ENCODE measurements at regions not wholly inside any gene's neighbourhood (a gene's known extent, or its start where the extent isn't known, plus 50 kb on each side); places are given as distances from the start of the nearest gene placed in this dataset.

- no peak for DNase-seq
- Histone ChIP-seq H3K56ac (ENCODE audit: extremely low read depth, insufficient read depth, low read length) (no peak overlapping the region), H3K36me3 (ENCODE audit: control insufficient read depth, insufficient read depth, low read length) (no peaks in the 10 kb centered on the region), H3K27ac (ENCODE audit: insufficient read depth, low read length) (no peak overlapping the region), H3K23ac (ENCODE audit: low read depth, low read length) (no peak overlapping the region), H3K9me1 (ENCODE audit: insufficient read depth, low read length) (no peaks in the 10 kb centered on the region), H3K4me2 (ENCODE audit: low read depth, low read length) (no peak overlapping the region), H2BK15ac (ENCODE audit: low read depth, low read length) (no peak overlapping the region), H2BK20ac (ENCODE audit: low read depth, low read length) (no peak overlapping the region), H4K91ac (ENCODE audit: insufficient read depth, low read depth, low read length) (no peak overlapping the region), H2AFZ (replicated peaks; ENCODE audit: low read length, poor library complexity) (no peak overlapping the region), H3K4me3 (ENCODE audit: insufficient read depth, low read depth, low read length) (no peak overlapping the region), H4K8ac (ENCODE audit: low read depth in 2 of 2, low read length in 2 of 2) (no peak overlapping the region), H3K9ac (ENCODE audit: low read depth, low read length) (no peak overlapping the region), H2BK120ac (ENCODE audit: low read depth, low read length) (no peak overlapping the region), H3K4me1 (ENCODE audit: control insufficient read depth, insufficient read depth, low read length) (no peaks in the 10 kb centered on the region), H4K5ac (ENCODE audit: low read depth, low read length) (no peak overlapping the region), H3K14ac (replicated peaks; ENCODE audit: low read depth, low read length) (no peak overlapping the region), H3K18ac (ENCODE audit: low read depth, low read length) (no peak overlapping the region), H2AK5ac (ENCODE audit: low read depth, low read length) (no peak overlapping the region), H2BK5ac (ENCODE audit: low read depth, low read length, poor library complexity, severe bottlenecking) (no peak overlapping the region), H3K79me1 (ENCODE audit: low read depth in 1 of 2, low read length in 2 of 2) (no peaks in the 10 kb centered on the region), H4K20me1 (ENCODE audit: insufficient read depth, low read length) (no peaks in the 10 kb centered on the region), H3K9me3 (ENCODE audit: control insufficient read depth, insufficient read depth, low read length) (no peaks in the 10 kb centered on the region; the same call in 1 of the 2 replicates), H3K27me3 (ENCODE audit: control insufficient read depth, insufficient read depth, low read length) (peaks cover 5% of the 10 kb centered on the region), H2AK9ac (replicated peaks; ENCODE audit: low read depth, low read length, poor library complexity) (no peak overlapping the region), H3K4ac (ENCODE audit: low read depth, low read length) (no peak overlapping the region)
- dilution Hi-C loops (cut with HindIII; ENCODE audit: low sequenced_read_pairs, unreplicated experiment) = no loop called here
- intact Hi-C loops (cut with micrococcal nuclease) = no loop called here
- CTCF ChIA-PET = interaction anchor here (0.7 to 0.8 kb wide), 2 partner anchors 10 to 14 kb away, joined by 3 read pairs; no protein-coding TSS in a partner anchor
- TF ChIP-seq SMC3 (IDR thresholded peaks at IDR 0.05; ENCODE audit: low read depth, low read length) = no peak
- TF ChIP-seq MAZ (IDR thresholded peaks at IDR 0.05; ENCODE audit: borderline replicate concordance, low read depth, low read length) = no peak
- TF ChIP-seq USF2 (IDR thresholded peaks at IDR 0.05; ENCODE audit: low read depth, low read length) = no peak
- no peak for TF ChIP-seq FOS (IDR thresholded peaks at IDR 0.05; ENCODE audit: low read depth, low read length)
- TF ChIP-seq ELK1 (IDR thresholded peaks at IDR 0.05; ENCODE audit: borderline replicate concordance, low read depth, low read length) = no peak
- TF ChIP-seq MXI1 (IDR thresholded peaks at IDR 0.05; ENCODE audit: borderline replicate concordance, low read depth, low read length) = no peak
- TF ChIP-seq BHLHE40 (IDR thresholded peaks at IDR 0.05; ENCODE audit: low read depth, low read length) = no peak
- no peak for TF ChIP-seq CEBPB (IDR thresholded peaks at IDR 0.05; ENCODE audit: low read depth, low read length)
- TF ChIP-seq NFE2L2 (IDR thresholded peaks at IDR 0.05; ENCODE audit: low read depth, low read length) = no peak
- no peak for TF ChIP-seq RAD21 (IDR thresholded peaks at IDR 0.05; ENCODE audit: low read length)
- no peak for TF ChIP-seq CHD1 (IDR thresholded peaks at IDR 0.05; ENCODE audit: low read depth, low read length)
- TF ChIP-seq POLR2A (IDR thresholded peaks at IDR 0.05; ENCODE audit: low read depth, low read length) = no peak
- no peak for TF ChIP-seq RCOR1 (IDR thresholded peaks at IDR 0.05; ENCODE audit: insufficient replicate concordance, low read length)
- TF ChIP-seq, protein P1, sequence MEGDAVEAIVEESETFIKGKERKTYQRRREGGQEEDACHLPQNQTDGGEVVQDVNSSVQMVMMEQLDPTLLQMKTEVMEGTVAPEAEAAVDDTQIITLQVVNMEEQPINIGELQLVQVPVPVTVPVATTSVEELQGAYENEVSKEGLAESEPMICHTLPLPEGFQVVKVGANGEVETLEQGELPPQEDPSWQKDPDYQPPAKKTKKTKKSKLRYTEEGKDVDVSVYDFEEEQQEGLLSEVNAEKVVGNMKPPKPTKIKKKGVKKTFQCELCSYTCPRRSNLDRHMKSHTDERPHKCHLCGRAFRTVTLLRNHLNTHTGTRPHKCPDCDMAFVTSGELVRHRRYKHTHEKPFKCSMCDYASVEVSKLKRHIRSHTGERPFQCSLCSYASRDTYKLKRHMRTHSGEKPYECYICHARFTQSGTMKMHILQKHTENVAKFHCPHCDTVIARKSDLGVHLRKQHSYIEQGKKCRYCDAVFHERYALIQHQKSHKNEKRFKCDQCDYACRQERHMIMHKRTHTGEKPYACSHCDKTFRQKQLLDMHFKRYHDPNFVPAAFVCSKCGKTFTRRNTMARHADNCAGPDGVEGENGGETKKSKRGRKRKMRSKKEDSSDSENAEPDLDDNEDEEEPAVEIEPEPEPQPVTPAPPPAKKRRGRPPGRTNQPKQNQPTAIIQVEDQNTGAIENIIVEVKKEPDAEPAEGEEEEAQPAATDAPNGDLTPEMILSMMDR (conservative IDR thresholded peaks at IDR 0.05; ENCODE audit: low read depth, low read length) = no peak
- no peak for TF ChIP-seq RFX5 (IDR thresholded peaks at IDR 0.05; ENCODE audit: low read depth, low read length)
- TF ChIP-seq MAFK (IDR thresholded peaks at IDR 0.05; ENCODE audit: low read depth, low read length) = no peak
- ATAC-seq (ENCODE audit: low read depth) = no peak
- POLR2A ChIA-PET (ENCODE audit: unreplicated experiment) = no interaction called here
- in situ Hi-C loops (cut with MboI; ENCODE audit: low sequenced_read_pairs) = no loop called here
- BruUV-seq (replicated peaks) = no TSS peak
- WGBS, 2 experiments (ENCODE audit: extremely low coverage in 2 of 2, insufficient read length in 1 of 2) = no CpG with 5 or more reads among the region's 4 CpGs
Measured at GRCh38 chrX:39222346-39223113, 421.3 kb downstream of the MID1IP1 start.

All from IMR-90 (cell line).